Keratinocyte (primary cell): ENCODE measurements at regions not wholly inside any gene's neighbourhood (a gene's known extent, or its start where the extent isn't known, plus 50 kb on each side); places are given as distances from the start of the nearest gene placed in this dataset.

ENCODE experiments used
- DNase-seq: peaks from one replicate; pipeline ENCODE4 v3.0.0-alpha.2; 2011; ENCODE audit warnings: low read depth, missing footprints, low spot score
- FAIRE-seq: peaks from 2 replicates; lab custom pipeline; 2011; peaks lifted over from hg19 to GRCh38; lab: Jason Lieb, UNC
- H2AFZ ChIP-seq: 2 replicates; pipeline ENCODE4 v1.6.0; 2012; ENCODE audit warnings: low read length, control low read depth, inconsistent platforms; ENCODE audit not compliant: control insufficient read depth
- H3K27ac ChIP-seq: 2 replicates; pipeline ENCODE4 v1.5.1; 2011; ENCODE audit warnings: low read length; ENCODE audit not compliant: control insufficient read depth, insufficient read depth
- H3K27me3 ChIP-seq: 3 replicates; pipeline ENCODE4 v1.6.0; 2011; ENCODE audit warnings: low read length; ENCODE audit not compliant: control insufficient read depth, insufficient read depth; ENCODE audit errors: extremely low read depth
- H3K36me3 ChIP-seq, 2 experiments: 2 replicates in 1 of 2; 3 replicates in 1 of 2; pipeline ENCODE4 v1.5.1; 2011; ENCODE audit warnings: low read length in 2 of 2, mild to moderate bottlenecking in 1 of 2; ENCODE audit not compliant: control insufficient read depth in 2 of 2, insufficient read depth in 2 of 2; ENCODE audit errors: extremely low read depth in 1 of 2
- H3K4me1 ChIP-seq: 3 replicates; pipeline ENCODE4 v1.5.1; 2011; ENCODE audit warnings: low read length; ENCODE audit not compliant: control insufficient read depth, insufficient read depth; ENCODE audit errors: extremely low read depth
- H3K4me2 ChIP-seq: 3 replicates; pipeline ENCODE4 v1.6.0; 2011; ENCODE audit warnings: low read depth, low read length; ENCODE audit not compliant: control insufficient read depth, insufficient read depth; ENCODE audit errors: extremely low read depth
- H3K4me3 ChIP-seq, 3 experiments: fragments of 200-600 bp in 1 of 3; sonication (generic) in 1 of 3; 2 replicates in 2 of 3; 3 replicates in 1 of 3; pipeline ENCODE4 v1.5.1; 2011 to 2016; ENCODE audit warnings: low read length in 3 of 3, mild to moderate bottlenecking in 3 of 3, control low read depth in 2 of 3, inconsistent platforms in 1 of 3, low read depth in 1 of 3, mixed read lengths in 1 of 3, mixed run types in 1 of 3, moderate library complexity in 1 of 3; ENCODE audit not compliant: control insufficient read depth in 2 of 3, insufficient read depth in 2 of 3; ENCODE audit errors: extremely low read depth in 1 of 3
- H3K79me2 ChIP-seq: 2 replicates; pipeline ENCODE4 v1.6.0; 2012; ENCODE audit warnings: low read length; ENCODE audit not compliant: control insufficient read depth, insufficient read depth
- H3K9ac ChIP-seq: 3 replicates; pipeline ENCODE4 v1.6.0; 2011; ENCODE audit warnings: low read length; ENCODE audit not compliant: control insufficient read depth, insufficient read depth; ENCODE audit errors: extremely low read depth
- H3K9me1 ChIP-seq: 3 replicates; pipeline ENCODE4 v1.6.0; 2011; ENCODE audit warnings: low read length; ENCODE audit not compliant: control insufficient read depth, insufficient read depth; ENCODE audit errors: extremely low read depth
- H3K9me3 ChIP-seq: 2 replicates; pipeline ENCODE4 v1.5.1; 2012; ENCODE audit warnings: low read depth, low read length; ENCODE audit not compliant: control insufficient read depth
- H4K20me1 ChIP-seq: 3 replicates; pipeline ENCODE4 v1.6.0; 2011; ENCODE audit warnings: low read length; ENCODE audit not compliant: control insufficient read depth, insufficient read depth; ENCODE audit errors: extremely low read depth
- EZH2 ChIP-seq: IDR thresholded peaks from one replicate; pipeline ENCODE4 v1.6.1; 2012; ENCODE audit warnings: inconsistent platforms, mild to moderate bottlenecking, low read length, moderate library complexity
- dilution Hi-C: fragments of 300-500 bp; cut with MboI; formaldehyde crosslinking; loops from one replicate; pipeline ENCODE4 v1.7.0; 2020; ENCODE audit warnings: low sequenced_read_pairs; ENCODE audit not compliant: extremely low pct_ligation_motif_present
- TF ChIP-seq, protein P1 (sequence below), 3 experiments: IDR thresholded peaks in 1 of 3; conservative IDR thresholded peaks in 1 of 3; optimal IDR thresholded peaks in 1 of 3; 2 replicates in 2 of 3; 3 replicates in 1 of 3; pipeline versions ENCODE3 to v1.5.1; 2011; ENCODE audit warnings: low read length in 3 of 3, mild to moderate bottlenecking in 3 of 3, moderate library complexity in 2 of 3, control low read depth in 1 of 3, inconsistent platforms in 1 of 3; ENCODE audit not compliant: insufficient read depth in 2 of 3; ENCODE audit errors: extremely low read depth in 1 of 3

DNA sequence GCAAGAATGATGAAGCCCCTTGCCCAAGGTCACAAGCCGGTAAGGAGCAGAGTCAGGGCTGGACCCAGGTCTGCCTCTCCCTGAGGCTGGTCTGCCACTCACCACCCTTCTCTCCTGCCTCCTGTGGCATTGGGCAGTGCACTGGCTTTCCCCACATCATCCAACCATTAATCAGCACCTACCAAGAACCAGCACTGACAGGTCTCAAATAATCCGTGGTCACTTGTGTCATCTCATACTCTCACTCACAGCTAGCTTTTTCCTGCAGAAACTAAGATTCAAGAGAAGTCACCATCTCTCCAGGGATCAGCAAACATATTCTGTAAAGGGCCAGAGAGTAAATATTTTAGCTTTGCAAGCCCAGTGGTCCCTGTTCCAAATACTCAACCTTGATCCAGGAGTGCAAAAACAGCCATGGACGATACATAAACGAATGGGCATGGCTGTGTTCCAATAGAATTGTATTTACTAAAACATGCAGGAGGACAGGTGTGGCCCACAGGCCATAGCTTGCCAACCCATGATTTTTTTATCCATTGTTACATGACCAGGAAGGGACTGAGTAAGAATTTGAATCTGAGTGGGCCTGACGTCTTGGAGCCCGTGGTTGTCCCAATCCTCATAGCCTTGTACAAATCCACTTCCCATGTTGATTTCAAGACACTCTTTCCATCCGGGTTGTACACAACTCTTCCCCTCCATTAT is 374.2 kb downstream of the BCL11B start:
- H3K27ac ChIP-seq: no peak overlapping the region
- no peaks in the 10 kb centered on the region for H4K20me1 ChIP-seq
- no peaks in the 10 kb centered on the region for H3K9me1 ChIP-seq
- DNase-seq (no peak), FAIRE-seq (peak; percentile 76)
- H3K4me3 ChIP-seq: no peak overlapping the region
- TF ChIP-seq, protein P1, sequence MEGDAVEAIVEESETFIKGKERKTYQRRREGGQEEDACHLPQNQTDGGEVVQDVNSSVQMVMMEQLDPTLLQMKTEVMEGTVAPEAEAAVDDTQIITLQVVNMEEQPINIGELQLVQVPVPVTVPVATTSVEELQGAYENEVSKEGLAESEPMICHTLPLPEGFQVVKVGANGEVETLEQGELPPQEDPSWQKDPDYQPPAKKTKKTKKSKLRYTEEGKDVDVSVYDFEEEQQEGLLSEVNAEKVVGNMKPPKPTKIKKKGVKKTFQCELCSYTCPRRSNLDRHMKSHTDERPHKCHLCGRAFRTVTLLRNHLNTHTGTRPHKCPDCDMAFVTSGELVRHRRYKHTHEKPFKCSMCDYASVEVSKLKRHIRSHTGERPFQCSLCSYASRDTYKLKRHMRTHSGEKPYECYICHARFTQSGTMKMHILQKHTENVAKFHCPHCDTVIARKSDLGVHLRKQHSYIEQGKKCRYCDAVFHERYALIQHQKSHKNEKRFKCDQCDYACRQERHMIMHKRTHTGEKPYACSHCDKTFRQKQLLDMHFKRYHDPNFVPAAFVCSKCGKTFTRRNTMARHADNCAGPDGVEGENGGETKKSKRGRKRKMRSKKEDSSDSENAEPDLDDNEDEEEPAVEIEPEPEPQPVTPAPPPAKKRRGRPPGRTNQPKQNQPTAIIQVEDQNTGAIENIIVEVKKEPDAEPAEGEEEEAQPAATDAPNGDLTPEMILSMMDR (optimal IDR thresholded peaks at IDR 0.05 in 1 of 3, IDR thresholded peaks at IDR 0.05 in 1 of 3, conservative IDR thresholded peaks at IDR 0.05 in 1 of 3; ENCODE audit: extremely low read depth in 1 of 3, insufficient read depth in 2 of 3, low read length in 3 of 3): no peak
- no peak for TF ChIP-seq EZH2
- peaks cover 14% of the 10 kb centered on the region for H3K4me1 ChIP-seq
- no peak overlapping the region for H2AFZ ChIP-seq
- H3K9ac ChIP-seq: no peak overlapping the region
- no peaks in the 10 kb centered on the region for H3K36me3 ChIP-seq
- H3K79me2 ChIP-seq: no peaks in the 10 kb centered on the region
- H3K27me3 ChIP-seq: no peaks in the 10 kb centered on the region
- peaks cover 7% of the 10 kb centered on the region for H3K9me3 ChIP-seq
- dilution Hi-C loops: no loop called here
- H3K4me2 ChIP-seq: peak overlapping the region; percentile 27

DNA sequence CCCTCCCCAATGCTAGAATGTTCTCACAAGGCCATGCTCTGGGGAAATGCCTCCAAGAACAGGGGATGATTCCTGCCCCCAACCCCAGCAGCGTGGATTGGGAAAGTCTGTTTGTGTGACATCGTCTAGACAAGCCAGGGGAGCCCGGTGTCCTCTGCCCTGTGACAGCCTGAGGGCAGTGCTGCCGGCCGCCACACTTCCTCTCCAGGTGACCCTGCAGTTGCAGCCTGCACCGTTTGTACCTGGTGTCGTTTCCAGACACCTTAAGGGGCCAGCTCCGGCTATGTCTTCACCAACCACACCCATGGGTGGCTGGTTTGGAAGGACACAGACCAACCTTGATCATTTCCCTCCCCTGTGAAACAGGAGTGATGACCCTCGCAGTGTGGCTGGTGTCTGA is 372.6 kb downstream of the BCL11B start:
- no peak for DNase-seq
- no peaks in the 10 kb centered on the region for H3K79me2 ChIP-seq
- no peak overlapping the region for H2AFZ ChIP-seq
- no peaks in the 10 kb centered on the region for H3K9me1 ChIP-seq
- dilution Hi-C loops: no loop called here
- H3K9ac ChIP-seq: no peak overlapping the region
- no peak overlapping the region for H3K27ac ChIP-seq
- no peak overlapping the region for H3K4me2 ChIP-seq
- no peaks in the 10 kb centered on the region for H3K36me3 ChIP-seq
- peaks cover 26% of the 10 kb centered on the region for H3K4me1 ChIP-seq
- H3K4me3 ChIP-seq: no peak overlapping the region
- no peak for FAIRE-seq
- no peaks in the 10 kb centered on the region for H3K9me3 ChIP-seq
- TF ChIP-seq EZH2: no peak
- TF ChIP-seq, protein P1 (optimal IDR thresholded peaks at IDR 0.05 in 1 of 3, IDR thresholded peaks at IDR 0.05 in 1 of 3, conservative IDR thresholded peaks at IDR 0.05 in 1 of 3; ENCODE audit: extremely low read depth in 1 of 3, insufficient read depth in 2 of 3, low read length in 3 of 3): no peak
- H3K27me3 ChIP-seq: no peaks in the 10 kb centered on the region
- H4K20me1 ChIP-seq: no peaks in the 10 kb centered on the region
